WTC11 (cell line): ENCODE measurements at regions not wholly inside any gene's neighbourhood (a gene's known extent, or its start where the extent isn't known, plus 50 kb on each side); places are given as distances from the start of the nearest gene placed in this dataset.

Experiments used
- ATAC-seq: fragments of 200-7000 bp; cut with Tn5 transposase; 2 replicates; pipeline ENCODE4 v1.10.0; 2021; ENCODE audit warnings: mild to moderate bottlenecking, moderate library complexity
- CTCF ChIA-PET: fragments of 300-600 bp; sonication (Branson Sonifier 250); formaldehyde crosslinking; loops from one replicate; lab custom pipeline; 2021; ENCODE audit warnings: antibody characterized with exemption; lab: Charles Lee
- POLR2A ChIA-PET: fragments of 350-600 bp; sonication (Branson Sonifier 250); formaldehyde crosslinking; loops from one replicate; lab custom pipeline; 2021; ENCODE audit warnings: antibody characterized with exemption; lab: Charles Lee
- DNase-seq: peaks from one replicate; pipeline ENCODE4 v3.0.0; 2021; ENCODE audit warnings: low spot score
- H3K27ac Mint-ChIP-seq: 2 replicates; pipeline ENCODE4 v1.8.0; 2021; ENCODE audit warnings: mixed read lengths
- H3K27me3 Mint-ChIP-seq: 2 replicates; pipeline ENCODE4 v1.8.0; 2021; ENCODE audit warnings: low read depth, mild to moderate bottlenecking, moderate library complexity, mixed read lengths
- H3K36me3 Mint-ChIP-seq: 2 replicates; pipeline ENCODE4 v1.8.0; 2021; ENCODE audit warnings: mixed read lengths
- H3K4me1 Mint-ChIP-seq: 2 replicates; pipeline ENCODE4 v1.8.0; 2022; ENCODE audit warnings: mixed read lengths
- H3K4me3 Mint-ChIP-seq: 2 replicates; pipeline ENCODE4 v1.8.0; 2021; ENCODE audit warnings: mild to moderate bottlenecking, moderate library complexity, mixed read lengths
- H3K9me3 Mint-ChIP-seq: 2 replicates; pipeline ENCODE4 v1.8.0; 2021; ENCODE audit warnings: mixed read lengths
- ESRRA ChIP-seq: sonication (generic); formaldehyde crosslinking; IDR thresholded peaks from 2 replicates; pipeline ENCODE4 v1.8.1; 2022; ENCODE audit warnings: mild to moderate bottlenecking, missing genetic modification reagents, borderline replicate concordance
- FOXJ3 ChIP-seq: sonication (generic); formaldehyde crosslinking; IDR thresholded peaks from 2 replicates; pipeline ENCODE4 v1.9.0; 2021; ENCODE audit warnings: missing genetic modification reagents, mild to moderate bottlenecking, borderline replicate concordance
- GABPB1 ChIP-seq: sonication (generic); formaldehyde crosslinking; IDR thresholded peaks from 2 replicates; pipeline ENCODE4 v1.8.1; 2023; ENCODE audit warnings: mild to moderate bottlenecking, missing genetic modification reagents
- IRF2 ChIP-seq: sonication (generic); formaldehyde crosslinking; IDR thresholded peaks from 2 replicates; pipeline ENCODE4 v1.8.0; 2022; ENCODE audit warnings: low read depth, missing genetic modification reagents, borderline replicate concordance
- JAZF1 ChIP-seq: fragments of 250-450 bp; sonication (Bioruptor Pico); IDR thresholded peaks from 2 replicates; pipeline ENCODE4 v1.9.0; 2021; ENCODE audit warnings: moderate library complexity, mild to moderate bottlenecking, inconsistent platforms
- KAT7 ChIP-seq: sonication (generic); formaldehyde crosslinking; IDR thresholded peaks from 2 replicates; pipeline ENCODE4 v1.8.1; 2023; ENCODE audit warnings: missing genetic modification reagents, mild to moderate bottlenecking, borderline replicate concordance
- NFYB ChIP-seq: sonication (generic); formaldehyde crosslinking; conservative IDR thresholded peaks from 2 replicates; pipeline ENCODE4 v1.8.0; 2022; ENCODE audit warnings: low read depth, missing genetic modification reagents
- NR1H2 ChIP-seq: sonication (generic); formaldehyde crosslinking; IDR thresholded peaks from 2 replicates; pipeline ENCODE4 v1.9.0; 2021; ENCODE audit warnings: mild to moderate bottlenecking, moderate library complexity, missing genetic modification reagents
- NR2C2 ChIP-seq: sonication (generic); formaldehyde crosslinking; IDR thresholded peaks from 2 replicates; pipeline ENCODE4 v1.8.0; 2022; ENCODE audit warnings: mild to moderate bottlenecking, missing genetic modification reagents
- OVOL2 ChIP-seq: fragments of 250-450 bp; sonication (Bioruptor Pico); IDR thresholded peaks from 2 replicates; pipeline ENCODE4 v1.9.0; 2021; ENCODE audit warnings: mild to moderate bottlenecking, borderline replicate concordance
- SMAD3 ChIP-seq: sonication (generic); formaldehyde crosslinking; IDR thresholded peaks from 2 replicates; pipeline ENCODE4 v1.8.0; 2022; ENCODE audit warnings: missing genetic modification reagents, mild to moderate bottlenecking, borderline replicate concordance
- SOX15 ChIP-seq: fragments of 250-450 bp; sonication (Bioruptor Pico); IDR thresholded peaks from 2 replicates; pipeline ENCODE4 v1.9.0; 2021; ENCODE audit warnings: mild to moderate bottlenecking
- TP53 ChIP-seq: sonication (generic); formaldehyde crosslinking; IDR thresholded peaks from 2 replicates; pipeline ENCODE4 v1.8.1; 2023; ENCODE audit warnings: mild to moderate bottlenecking, missing genetic modification reagents
- ZNF121 ChIP-seq: sonication (generic); formaldehyde crosslinking; IDR thresholded peaks from 2 replicates; pipeline ENCODE4 v1.8.0; 2023; ENCODE audit warnings: missing genetic modification reagents
- ZNF219 ChIP-seq: sonication (generic); formaldehyde crosslinking; IDR thresholded peaks from 2 replicates; pipeline ENCODE4 v1.8.0; 2023; ENCODE audit warnings: missing genetic modification reagents, mild to moderate bottlenecking, borderline replicate concordance
- ZNF317 ChIP-seq: sonication (generic); formaldehyde crosslinking; IDR thresholded peaks from 2 replicates; pipeline ENCODE4 v1.8.1; 2023; ENCODE audit warnings: low read depth, mild to moderate bottlenecking, moderate library complexity, missing genetic modification reagents, borderline replicate concordance
- ZNF396 ChIP-seq: fragments of 250-450 bp; sonication (Bioruptor Pico); IDR thresholded peaks from 2 replicates; pipeline ENCODE4 v1.8.0; 2021; ENCODE audit warnings: mild to moderate bottlenecking, moderate library complexity, borderline replicate concordance
- ZNF423 ChIP-seq: fragments of 250-450 bp; sonication (Bioruptor Pico); IDR thresholded peaks from 2 replicates; pipeline ENCODE4 v2.1.2; 2022; ENCODE audit warnings: mild to moderate bottlenecking, moderate library complexity
- TF ChIP-seq, protein P1 (sequence below): sonication (generic); formaldehyde crosslinking; IDR thresholded peaks from 2 replicates; pipeline ENCODE4 v1.8.1; 2023; ENCODE audit warnings: mild to moderate bottlenecking, missing genetic modification reagents, moderate library complexity
- TF ChIP-seq, protein P2 (sequence below): sonication (generic); formaldehyde crosslinking; IDR thresholded peaks from 2 replicates; pipeline ENCODE4 v1.8.0; 2022; ENCODE audit warnings: missing genetic modification reagents
- TF ChIP-seq, protein P3 (sequence below): sonication (generic); formaldehyde crosslinking; IDR thresholded peaks from 2 replicates; pipeline ENCODE4 v1.8.0; 2023; ENCODE audit warnings: mild to moderate bottlenecking, missing genetic modification reagents
- TF ChIP-seq, protein P4 (sequence below): sonication (generic); formaldehyde crosslinking; IDR thresholded peaks from 2 replicates; pipeline ENCODE4 v1.8.0; 2022; ENCODE audit warnings: mild to moderate bottlenecking, missing genetic modification reagents
- TF ChIP-seq, protein P5 (sequence below): sonication (generic); formaldehyde crosslinking; IDR thresholded peaks from 2 replicates; pipeline ENCODE4 v1.8.0; 2022; ENCODE audit warnings: mild to moderate bottlenecking, missing genetic modification reagents

DNA sequence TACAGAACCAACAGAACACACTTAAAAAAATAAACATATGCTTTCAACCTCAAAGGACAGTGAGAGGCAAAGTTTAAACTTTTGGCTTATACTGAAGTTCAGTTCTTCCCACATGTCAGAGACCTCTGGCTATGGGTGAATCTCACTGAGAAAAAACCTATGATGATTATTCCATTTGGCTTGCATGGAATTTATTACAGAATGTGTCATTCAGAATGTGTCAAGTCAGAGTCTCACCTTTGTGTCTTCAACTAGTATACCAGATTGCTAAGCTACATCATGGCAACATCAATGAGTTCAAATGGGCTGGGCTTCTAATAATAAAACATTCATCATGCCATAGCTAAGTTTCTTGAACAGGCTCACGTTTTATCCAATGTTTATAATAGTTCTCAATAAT lies 987.0 kb downstream of the NTRK3 start (continued):
- TF ChIP-seq IRF2, result no peak
- TF ChIP-seq, protein P1, sequence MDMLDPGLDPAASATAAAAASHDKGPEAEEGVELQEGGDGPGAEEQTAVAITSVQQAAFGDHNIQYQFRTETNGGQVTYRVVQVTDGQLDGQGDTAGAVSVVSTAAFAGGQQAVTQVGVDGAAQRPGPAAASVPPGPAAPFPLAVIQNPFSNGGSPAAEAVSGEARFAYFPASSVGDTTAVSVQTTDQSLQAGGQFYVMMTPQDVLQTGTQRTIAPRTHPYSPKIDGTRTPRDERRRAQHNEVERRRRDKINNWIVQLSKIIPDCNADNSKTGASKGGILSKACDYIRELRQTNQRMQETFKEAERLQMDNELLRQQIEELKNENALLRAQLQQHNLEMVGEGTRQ (CRISPR knock-in tag), result no peak
- no peak for TF ChIP-seq JAZF1
- TF ChIP-seq OVOL2, result no peak
- TF ChIP-seq KAT7 (CRISPR knock-in tag), result no peak
- no peak for TF ChIP-seq NFYB (CRISPR knock-in tag)

DNA sequence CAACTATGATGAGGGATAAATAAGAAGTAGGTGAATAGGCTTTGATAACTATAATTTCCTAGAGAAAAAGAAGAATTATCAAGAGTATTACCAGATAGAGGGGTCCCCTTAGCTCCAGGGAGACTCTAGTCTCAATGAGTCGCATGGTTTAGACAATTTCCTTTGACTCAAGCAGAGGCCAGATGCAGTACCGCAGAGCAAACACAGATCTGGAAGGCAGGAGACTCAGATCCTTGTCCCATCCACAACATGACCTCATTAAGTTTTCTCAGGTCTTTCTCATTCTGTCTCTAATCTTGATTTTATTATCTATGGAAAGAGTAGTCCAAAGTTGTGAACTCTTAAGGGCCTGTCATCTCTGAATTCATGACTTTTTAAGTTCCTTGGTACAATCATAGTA lies 987.9 kb downstream of the NTRK3 start:
- Mint-ChIP-seq H3K9me3 (peaks cover 24% of the 10 kb centered on the region), H3K27ac (no peak overlapping the region), H3K27me3 (no peaks in the 10 kb centered on the region), H3K4me1 (peaks cover 16% of the 10 kb centered on the region), H3K36me3 (peaks cover 12% of the 10 kb centered on the region), H3K4me3 (no peak overlapping the region)
- ATAC-seq (no peak), DNase-seq (no peak)
- TF ChIP-seq ZNF396 (CRISPR knock-in tag), result no peak
- TF ChIP-seq ZNF219 (CRISPR knock-in tag), result no peak
- TF ChIP-seq ZNF423 (CRISPR knock-in tag), result no peak
- no peak for TF ChIP-seq SMAD3 (CRISPR knock-in tag)
- TF ChIP-seq FOXJ3 (CRISPR knock-in tag), result no peak
- TF ChIP-seq SOX15 (CRISPR knock-in tag), result no peak
- TF ChIP-seq NR2C2 (CRISPR knock-in tag), result no peak
- POLR2A ChIA-PET, result no interaction called here
- CTCF ChIA-PET, result no interaction called here

DNA sequence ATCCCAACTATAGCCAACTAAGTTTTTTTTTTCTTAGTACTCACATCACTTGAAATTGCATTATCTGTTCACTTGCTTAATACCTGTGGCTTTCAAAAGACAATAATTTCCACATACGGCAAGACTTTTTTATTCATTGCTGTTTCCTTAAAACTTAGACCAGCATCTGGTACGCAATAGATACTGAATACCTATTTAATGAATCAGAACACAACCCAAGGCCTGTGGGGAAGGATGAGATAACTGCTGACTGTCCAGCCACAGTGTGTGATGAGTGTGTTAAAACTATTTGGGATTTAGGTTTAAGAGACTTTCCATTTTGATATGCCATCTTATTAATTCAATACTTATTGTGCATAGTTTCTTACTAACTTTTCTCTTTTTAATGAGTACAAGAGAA lies 988.7 kb downstream of the NTRK3 start:
- TF ChIP-seq, protein P2, sequence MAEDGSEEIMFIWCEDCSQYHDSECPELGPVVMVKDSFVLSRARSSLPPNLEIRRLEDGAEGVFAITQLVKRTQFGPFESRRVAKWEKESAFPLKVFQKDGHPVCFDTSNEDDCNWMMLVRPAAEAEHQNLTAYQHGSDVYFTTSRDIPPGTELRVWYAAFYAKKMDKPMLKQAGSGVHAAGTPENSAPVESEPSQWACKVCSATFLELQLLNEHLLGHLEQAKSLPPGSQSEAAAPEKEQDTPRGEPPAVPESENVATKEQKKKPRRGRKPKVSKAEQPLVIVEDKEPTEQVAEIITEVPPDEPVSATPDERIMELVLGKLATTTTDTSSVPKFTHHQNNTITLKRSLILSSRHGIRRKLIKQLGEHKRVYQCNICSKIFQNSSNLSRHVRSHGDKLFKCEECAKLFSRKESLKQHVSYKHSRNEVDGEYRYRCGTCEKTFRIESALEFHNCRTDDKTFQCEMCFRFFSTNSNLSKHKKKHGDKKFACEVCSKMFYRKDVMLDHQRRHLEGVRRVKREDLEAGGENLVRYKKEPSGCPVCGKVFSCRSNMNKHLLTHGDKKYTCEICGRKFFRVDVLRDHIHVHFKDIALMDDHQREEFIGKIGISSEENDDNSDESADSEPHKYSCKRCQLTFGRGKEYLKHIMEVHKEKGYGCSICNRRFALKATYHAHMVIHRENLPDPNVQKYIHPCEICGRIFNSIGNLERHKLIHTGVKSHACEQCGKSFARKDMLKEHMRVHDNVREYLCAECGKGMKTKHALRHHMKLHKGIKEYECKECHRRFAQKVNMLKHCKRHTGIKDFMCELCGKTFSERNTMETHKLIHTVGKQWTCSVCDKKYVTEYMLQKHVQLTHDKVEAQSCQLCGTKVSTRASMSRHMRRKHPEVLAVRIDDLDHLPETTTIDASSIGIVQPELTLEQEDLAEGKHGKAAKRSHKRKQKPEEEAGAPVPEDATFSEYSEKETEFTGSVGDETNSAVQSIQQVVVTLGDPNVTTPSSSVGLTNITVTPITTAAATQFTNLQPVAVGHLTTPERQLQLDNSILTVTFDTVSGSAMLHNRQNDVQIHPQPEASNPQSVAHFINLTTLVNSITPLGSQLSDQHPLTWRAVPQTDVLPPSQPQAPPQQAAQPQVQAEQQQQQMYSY, result no peak
- TF ChIP-seq ZNF423 (CRISPR knock-in tag) (no peak), TP53 (CRISPR knock-in tag) (no peak), ESRRA (CRISPR knock-in tag) (no peak), ZNF317 (CRISPR knock-in tag) (no peak), GABPB1 (CRISPR knock-in tag) (no peak), NR1H2 (CRISPR knock-in tag) (no peak), ZNF121 (CRISPR knock-in tag) (no peak)
- TF ChIP-seq, protein P3, sequence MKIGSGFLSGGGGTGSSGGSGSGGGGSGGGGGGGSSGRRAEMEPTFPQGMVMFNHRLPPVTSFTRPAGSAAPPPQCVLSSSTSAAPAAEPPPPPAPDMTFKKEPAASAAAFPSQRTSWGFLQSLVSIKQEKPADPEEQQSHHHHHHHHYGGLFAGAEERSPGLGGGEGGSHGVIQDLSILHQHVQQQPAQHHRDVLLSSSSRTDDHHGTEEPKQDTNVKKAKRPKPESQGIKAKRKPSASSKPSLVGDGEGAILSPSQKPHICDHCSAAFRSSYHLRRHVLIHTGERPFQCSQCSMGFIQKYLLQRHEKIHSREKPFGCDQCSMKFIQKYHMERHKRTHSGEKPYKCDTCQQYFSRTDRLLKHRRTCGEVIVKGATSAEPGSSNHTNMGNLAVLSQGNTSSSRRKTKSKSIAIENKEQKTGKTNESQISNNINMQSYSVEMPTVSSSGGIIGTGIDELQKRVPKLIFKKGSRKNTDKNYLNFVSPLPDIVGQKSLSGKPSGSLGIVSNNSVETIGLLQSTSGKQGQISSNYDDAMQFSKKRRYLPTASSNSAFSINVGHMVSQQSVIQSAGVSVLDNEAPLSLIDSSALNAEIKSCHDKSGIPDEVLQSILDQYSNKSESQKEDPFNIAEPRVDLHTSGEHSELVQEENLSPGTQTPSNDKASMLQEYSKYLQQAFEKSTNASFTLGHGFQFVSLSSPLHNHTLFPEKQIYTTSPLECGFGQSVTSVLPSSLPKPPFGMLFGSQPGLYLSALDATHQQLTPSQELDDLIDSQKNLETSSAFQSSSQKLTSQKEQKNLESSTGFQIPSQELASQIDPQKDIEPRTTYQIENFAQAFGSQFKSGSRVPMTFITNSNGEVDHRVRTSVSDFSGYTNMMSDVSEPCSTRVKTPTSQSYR (CRISPR knock-in tag), result no peak
- TF ChIP-seq, protein P4, sequence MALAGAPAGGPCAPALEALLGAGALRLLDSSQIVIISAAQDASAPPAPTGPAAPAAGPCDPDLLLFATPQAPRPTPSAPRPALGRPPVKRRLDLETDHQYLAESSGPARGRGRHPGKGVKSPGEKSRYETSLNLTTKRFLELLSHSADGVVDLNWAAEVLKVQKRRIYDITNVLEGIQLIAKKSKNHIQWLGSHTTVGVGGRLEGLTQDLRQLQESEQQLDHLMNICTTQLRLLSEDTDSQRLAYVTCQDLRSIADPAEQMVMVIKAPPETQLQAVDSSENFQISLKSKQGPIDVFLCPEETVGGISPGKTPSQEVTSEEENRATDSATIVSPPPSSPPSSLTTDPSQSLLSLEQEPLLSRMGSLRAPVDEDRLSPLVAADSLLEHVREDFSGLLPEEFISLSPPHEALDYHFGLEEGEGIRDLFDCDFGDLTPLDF, result no peak
- TF ChIP-seq, protein P5, sequence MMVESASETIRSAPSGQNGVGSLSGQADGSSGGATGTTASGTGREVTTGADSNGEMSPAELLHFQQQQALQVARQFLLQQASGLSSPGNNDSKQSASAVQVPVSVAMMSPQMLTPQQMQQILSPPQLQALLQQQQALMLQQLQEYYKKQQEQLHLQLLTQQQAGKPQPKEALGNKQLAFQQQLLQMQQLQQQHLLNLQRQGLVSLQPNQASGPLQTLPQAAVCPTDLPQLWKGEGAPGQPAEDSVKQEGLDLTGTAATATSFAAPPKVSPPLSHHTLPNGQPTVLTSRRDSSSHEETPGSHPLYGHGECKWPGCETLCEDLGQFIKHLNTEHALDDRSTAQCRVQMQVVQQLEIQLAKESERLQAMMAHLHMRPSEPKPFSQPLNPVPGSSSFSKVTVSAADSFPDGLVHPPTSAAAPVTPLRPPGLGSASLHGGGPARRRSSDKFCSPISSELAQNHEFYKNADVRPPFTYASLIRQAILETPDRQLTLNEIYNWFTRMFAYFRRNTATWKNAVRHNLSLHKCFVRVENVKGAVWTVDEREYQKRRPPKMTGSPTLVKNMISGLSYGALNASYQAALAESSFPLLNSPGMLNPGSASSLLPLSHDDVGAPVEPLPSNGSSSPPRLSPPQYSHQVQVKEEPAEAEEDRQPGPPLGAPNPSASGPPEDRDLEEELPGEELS, result no peak
- Mint-ChIP-seq H3K4me3 (no peak overlapping the region), H3K36me3 (peaks cover 4% of the 10 kb centered on the region; the same call in 1 of the 2 replicates), H3K27ac (no peak overlapping the region), H3K27me3 (no peaks in the 10 kb centered on the region), H3K4me1 (peaks cover 19% of the 10 kb centered on the region), H3K9me3 (peaks cover 21% of the 10 kb centered on the region)
- ATAC-seq (no peak), DNase-seq (no peak)
- ChIA-PET POLR2A (no interaction called here), CTCF (no interaction called here)
